ENCODE measurements at regions not wholly inside any gene's neighbourhood (a gene's known extent, or its start where the extent isn't known, plus 50 kb on each side); places are given as distances from the start of the nearest gene placed in this dataset.
"Not testable (repeated sequence)": the region's sequence is repeated elsewhere in the genome, so short reads cannot be mapped to it uniquely, and the experiment has no call there.

- DNase-seq = no peak
These were observed 138.9 kb downstream of the HMX1 start for GRCh38 chr4:8732681-8733243.

- no peak for DNase-seq
These were observed 139.5 kb downstream of the CPZ start for GRCh38 chr4:8732092-8732491.

GRCh38 chr4:8731364-8731763, 138.8 kb downstream of the CPZ start:
- no peak for DNase-seq

GRCh38 chr4:8730681-8731080, 138.1 kb downstream of the CPZ start:
- no peak for DNase-seq

- no peak for DNase-seq
These were observed 137.6 kb downstream of the CPZ start for GRCh38 chr4:8730159-8730558.

GRCh38 chr4:8729408-8730149, 137.0 kb downstream of the CPZ start:
- no peak for DNase-seq

GRCh38 chr4:8728536-8729407, 136.2 kb downstream of the CPZ start:
- no peak for DNase-seq

GRCh38 chr4:8727546-8728510, 135.3 kb downstream of the CPZ start:
- DNase-seq = no peak

- no peak for DNase-seq
These were observed 134.6 kb downstream of the CPZ start for GRCh38 chr4:8727131-8727530.

- DNase-seq = no peak
These were observed 133.8 kb downstream of the CPZ start for GRCh38 chr4:8726344-8726851.

- DNase-seq = no peak
These were observed 133.3 kb downstream of the CPZ start for GRCh38 chr4:8725845-8726244.

GRCh38 chr4:8725071-8725841, 132.7 kb downstream of the CPZ start:
- DNase-seq = no peak

- no peak for DNase-seq
These were observed 132.0 kb downstream of the CPZ start for GRCh38 chr4:8724436-8725070.

- no peak for DNase-seq
These were observed 130.8 kb downstream of the CPZ start for GRCh38 chr4:8723222-8723980.

GRCh38 chr4:8722556-8722955, 130.0 kb downstream of the CPZ start:
- no peak for DNase-seq

- no peak for DNase-seq
These were observed 129.1 kb downstream of the CPZ start for GRCh38 chr4:8721621-8722020.

GRCh38 chr4:8719421-8719820, 126.9 kb downstream of the CPZ start:
- no peak for DNase-seq

GRCh38 chr4:8717470-8717869, 124.9 kb downstream of the CPZ start:
- not testable (repeated sequence) for DNase-seq

- no peak for DNase-seq
These were observed 118.4 kb downstream of the CPZ start for GRCh38 chr4:8710946-8711345.

- DNase-seq = no peak
These were observed 117.9 kb downstream of the CPZ start for GRCh38 chr4:8710416-8710815.

Data from midbrain (tissue), 1 donor.